ENCODE measurements at regions not wholly inside any gene's neighbourhood (a gene's known extent, or its start where the extent isn't known, plus 50 kb on each side); places are given as distances from the start of the nearest gene placed in this dataset.

DNA sequence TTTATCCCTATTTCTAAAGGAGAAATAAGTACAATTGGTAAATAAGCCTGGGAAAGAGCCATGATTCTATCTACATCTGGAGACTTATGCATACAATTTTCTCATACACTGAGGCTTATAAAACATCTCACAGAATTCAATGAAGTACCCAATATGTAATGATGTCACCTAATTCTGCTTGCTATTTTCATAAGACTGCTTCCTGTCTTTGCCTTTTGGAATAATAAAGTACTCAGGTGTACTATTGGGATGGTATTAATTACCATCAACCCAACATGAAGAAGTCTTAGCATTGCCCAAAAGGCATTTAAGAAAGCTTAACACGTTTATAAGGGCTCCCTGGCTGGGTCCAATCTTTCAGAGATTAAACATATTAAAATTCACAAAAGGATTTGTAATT is 216.4 kb upstream of the TSHZ2 start:
- no peak for TF ChIP-seq CTCF (IDR thresholded peaks at IDR 0.05)
- TF ChIP-seq EP300 (IDR thresholded peaks at IDR 0.05) = no peak
- TF ChIP-seq POLR2A (IDR thresholded peaks at IDR 0.05) = no peak

Data from tibial nerve (tissue), 4 donors.